ENCODE measurements at regions not wholly inside any gene's neighbourhood (a gene's known extent, or its start where the extent isn't known, plus 50 kb on each side); places are given as distances from the start of the nearest gene placed in this dataset.

DNA sequence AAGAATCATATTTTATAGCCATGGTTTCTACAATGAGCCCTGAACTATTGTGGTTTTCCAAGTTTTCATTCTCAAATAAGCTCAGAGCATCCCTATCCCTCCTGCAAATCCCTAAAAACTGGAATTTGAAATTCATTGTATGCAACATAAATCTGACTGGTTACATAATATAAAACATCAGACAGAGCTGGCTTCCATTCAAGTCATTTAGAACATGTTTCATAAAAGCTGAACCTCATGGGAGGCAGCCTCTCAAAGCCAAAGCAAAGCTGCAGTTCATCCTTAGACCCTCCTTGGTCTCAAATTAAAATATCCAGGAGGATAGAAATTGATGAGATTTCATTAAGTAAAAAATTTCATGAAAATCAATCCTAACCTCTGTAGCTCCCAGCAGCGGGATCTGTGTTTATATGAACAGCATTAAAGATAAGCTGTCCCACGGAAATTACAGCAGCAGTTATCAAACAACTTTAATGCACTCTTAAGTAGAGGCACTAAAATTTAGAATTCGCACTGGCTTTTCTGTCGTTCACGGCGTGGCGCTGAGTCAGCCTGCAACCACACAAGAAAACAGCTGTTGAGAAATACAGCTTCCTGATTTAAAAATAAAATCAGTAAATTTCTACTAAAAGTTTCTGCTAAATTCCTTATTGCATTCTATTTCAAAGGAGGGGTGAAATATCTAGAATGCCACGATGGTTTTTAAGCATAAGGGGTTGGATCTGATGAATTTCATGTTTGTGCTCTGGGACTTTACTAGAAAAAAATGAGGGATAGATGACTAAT lies 99.9 kb upstream of the TIAM1 start:
- TF ChIP-seq, protein P1, sequence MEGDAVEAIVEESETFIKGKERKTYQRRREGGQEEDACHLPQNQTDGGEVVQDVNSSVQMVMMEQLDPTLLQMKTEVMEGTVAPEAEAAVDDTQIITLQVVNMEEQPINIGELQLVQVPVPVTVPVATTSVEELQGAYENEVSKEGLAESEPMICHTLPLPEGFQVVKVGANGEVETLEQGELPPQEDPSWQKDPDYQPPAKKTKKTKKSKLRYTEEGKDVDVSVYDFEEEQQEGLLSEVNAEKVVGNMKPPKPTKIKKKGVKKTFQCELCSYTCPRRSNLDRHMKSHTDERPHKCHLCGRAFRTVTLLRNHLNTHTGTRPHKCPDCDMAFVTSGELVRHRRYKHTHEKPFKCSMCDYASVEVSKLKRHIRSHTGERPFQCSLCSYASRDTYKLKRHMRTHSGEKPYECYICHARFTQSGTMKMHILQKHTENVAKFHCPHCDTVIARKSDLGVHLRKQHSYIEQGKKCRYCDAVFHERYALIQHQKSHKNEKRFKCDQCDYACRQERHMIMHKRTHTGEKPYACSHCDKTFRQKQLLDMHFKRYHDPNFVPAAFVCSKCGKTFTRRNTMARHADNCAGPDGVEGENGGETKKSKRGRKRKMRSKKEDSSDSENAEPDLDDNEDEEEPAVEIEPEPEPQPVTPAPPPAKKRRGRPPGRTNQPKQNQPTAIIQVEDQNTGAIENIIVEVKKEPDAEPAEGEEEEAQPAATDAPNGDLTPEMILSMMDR (IDR thresholded peaks at IDR 0.05; ENCODE audit: control extremely low read depth in 1 of 3, insufficient read depth in 1 of 3, low read depth in 1 of 3, low read length in 3 of 3), result no peak
- no peak for TF ChIP-seq POLR2AphosphoS5 (IDR thresholded peaks at IDR 0.05; ENCODE audit: low read depth, low read length)
- no peak for TF ChIP-seq BRCA1 (IDR thresholded peaks at IDR 0.05; ENCODE audit: low read depth, low read length)
- TF ChIP-seq SUZ12 (IDR thresholded peaks at IDR 0.05; ENCODE audit: low read length), result no peak
- TF ChIP-seq HDAC2 (IDR thresholded peaks at IDR 0.05; ENCODE audit: borderline replicate concordance in 1 of 2, low read depth in 2 of 2, low read length in 2 of 2), result no peak
- TF ChIP-seq POLR2A (IDR thresholded peaks at IDR 0.05; ENCODE audit: control extremely low read depth in 1 of 2, low read depth in 2 of 2, low read length in 2 of 2), result no peak
